ENCODE measurements at regions not wholly inside any gene's neighbourhood (a gene's known extent, or its start where the extent isn't known, plus 50 kb on each side); places are given as distances from the start of the nearest gene placed in this dataset.
"Not testable (repeated sequence)": the region's sequence is repeated elsewhere in the genome, so short reads cannot be mapped to it uniquely, and the experiment has no call there.

DNA sequence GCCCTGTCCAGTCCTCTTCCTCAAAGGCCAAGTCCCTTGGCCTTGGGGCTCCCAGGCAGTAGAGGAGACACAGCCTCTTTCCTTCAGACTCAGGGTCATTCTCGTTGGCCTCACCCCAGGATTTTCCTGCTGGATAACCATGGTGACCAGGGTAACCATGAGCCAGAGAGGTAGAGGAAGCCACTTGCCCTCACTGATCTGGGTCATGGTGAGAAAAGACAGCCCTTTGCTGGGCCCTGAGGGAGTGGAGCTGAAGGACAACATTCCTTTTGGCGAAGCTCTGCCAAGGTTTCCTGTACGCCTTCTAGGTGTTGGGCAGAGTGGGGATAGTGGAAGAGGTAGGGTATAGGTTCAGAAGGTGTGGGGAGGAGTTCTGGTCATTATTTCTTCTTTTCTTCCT, 53.1 kb upstream of the WNT4 start:
- DNase-seq (ENCODE audit: low spot score): no peak

DNA sequence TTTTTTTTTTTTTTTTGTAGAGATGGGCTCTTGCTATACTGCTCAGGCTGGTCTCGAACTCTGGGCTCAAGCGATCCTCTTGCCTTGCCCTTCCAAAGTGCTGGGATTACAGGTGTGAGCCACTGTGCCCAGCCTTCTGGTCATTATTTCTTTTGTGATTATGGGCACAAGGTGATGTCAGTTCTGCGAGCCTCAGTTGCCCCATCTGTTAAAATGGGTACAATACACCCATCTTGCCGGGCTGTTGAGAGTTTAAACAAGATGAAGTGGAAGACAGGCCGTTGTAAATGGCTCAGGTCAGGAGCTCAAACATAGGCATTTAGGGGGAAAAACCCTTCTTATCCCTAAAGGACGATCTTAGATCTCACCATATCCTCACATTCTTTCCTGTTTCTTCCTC, 53.7 kb upstream of the WNT4 start:
- DNase-seq (ENCODE audit: low spot score): no peak

DNA sequence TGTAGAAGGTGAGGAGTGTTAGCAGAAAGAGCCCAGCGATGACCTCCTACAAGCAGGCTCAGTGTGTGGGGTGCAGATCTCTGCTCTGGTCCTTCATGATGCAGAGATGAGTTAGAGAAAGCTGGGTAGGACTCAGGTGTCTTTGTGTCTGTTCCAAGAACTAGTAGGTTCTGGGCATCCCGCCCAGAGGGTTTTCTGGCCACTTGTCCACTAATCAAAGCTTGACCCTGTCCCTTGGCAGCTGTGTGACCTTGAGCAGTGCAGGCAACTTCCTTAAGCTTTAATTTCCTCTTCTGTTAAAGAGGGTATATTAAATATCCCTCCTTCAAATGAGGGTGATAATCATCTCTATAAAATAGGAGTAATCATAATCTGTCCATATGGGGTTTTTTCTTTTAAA, 54.7 kb upstream of the WNT4 start:
- no peak for DNase-seq (ENCODE audit: low spot score)

DNA sequence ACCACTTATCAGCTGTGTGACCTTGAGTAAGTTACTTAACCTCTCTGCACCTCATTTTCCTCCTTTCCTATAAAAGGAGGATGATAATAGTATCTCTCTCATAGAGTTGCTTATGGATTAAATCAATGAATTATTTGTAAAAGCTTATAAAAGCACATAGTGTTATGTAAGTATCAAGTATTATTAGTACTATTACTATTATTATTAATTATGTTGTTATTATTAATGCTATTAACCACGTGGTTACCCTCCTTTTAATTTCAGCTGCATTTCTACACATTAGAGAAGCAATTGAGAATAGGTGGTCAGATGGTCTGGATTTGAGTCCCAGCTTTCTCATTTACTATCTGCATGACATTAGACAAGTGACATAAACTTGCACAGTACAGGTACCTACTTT, 58.1 kb upstream of the WNT4 start:
- no peak for DNase-seq (ENCODE audit: low spot score)

DNA sequence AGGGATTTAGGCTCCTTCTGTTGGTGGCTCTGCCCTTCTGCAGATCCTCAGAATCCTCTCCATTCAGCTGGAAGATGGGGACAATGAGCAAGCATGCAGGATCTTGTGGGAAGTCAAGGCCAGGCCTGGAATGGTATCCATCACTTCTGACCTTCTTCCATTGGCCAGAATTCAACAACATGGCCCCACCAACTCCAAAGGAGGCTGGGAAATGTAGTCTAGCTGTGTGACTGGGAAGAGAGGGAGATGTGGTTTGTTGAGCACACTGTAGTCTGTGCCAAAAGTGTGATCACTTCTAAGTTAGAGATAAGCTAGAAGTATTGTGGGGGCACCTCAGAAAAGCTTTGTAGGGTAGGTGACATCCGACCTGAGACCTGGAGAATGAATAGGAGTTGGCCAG, 60.4 kb upstream of the WNT4 start:
- DNase-seq (ENCODE audit: low spot score): no peak

DNA sequence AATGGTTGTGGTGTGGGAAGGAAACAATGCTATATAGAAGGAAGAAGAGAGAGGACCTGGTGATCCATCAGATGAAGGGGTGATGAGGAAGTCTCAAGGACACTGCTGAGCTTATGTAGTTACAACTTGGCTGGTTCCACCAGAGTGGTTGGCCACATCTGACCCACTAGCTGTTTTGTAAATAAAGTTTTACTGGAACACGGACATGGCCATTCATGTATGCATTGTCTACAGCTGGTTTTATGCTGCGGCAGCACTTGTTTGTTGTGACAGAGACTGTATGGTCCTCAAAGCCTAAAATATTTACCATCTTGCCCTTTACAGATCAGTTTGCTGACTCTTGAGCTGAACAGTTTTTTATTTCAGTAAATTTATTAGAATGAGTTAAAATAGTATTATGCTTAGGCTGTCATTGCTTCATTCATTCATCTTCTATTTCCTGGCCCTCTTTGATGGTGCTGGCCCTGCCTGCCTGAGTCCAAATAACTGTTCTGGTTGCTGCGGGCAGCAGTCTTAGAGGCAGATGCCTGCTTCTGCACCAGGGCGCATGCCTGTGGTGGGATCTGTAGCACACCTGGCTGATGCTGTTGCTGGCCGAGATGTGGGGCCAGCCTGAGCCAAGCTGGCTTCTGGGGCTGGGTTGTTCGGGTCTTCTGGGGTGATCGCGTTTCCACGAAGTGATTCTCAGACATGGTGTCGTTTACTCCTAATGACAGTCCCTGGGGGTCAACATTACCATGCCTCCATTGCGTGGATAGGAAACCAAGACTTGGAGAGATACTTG, 61.4 kb upstream of the WNT4 start:
- no peak for DNase-seq (ENCODE audit: low spot score)

DNA sequence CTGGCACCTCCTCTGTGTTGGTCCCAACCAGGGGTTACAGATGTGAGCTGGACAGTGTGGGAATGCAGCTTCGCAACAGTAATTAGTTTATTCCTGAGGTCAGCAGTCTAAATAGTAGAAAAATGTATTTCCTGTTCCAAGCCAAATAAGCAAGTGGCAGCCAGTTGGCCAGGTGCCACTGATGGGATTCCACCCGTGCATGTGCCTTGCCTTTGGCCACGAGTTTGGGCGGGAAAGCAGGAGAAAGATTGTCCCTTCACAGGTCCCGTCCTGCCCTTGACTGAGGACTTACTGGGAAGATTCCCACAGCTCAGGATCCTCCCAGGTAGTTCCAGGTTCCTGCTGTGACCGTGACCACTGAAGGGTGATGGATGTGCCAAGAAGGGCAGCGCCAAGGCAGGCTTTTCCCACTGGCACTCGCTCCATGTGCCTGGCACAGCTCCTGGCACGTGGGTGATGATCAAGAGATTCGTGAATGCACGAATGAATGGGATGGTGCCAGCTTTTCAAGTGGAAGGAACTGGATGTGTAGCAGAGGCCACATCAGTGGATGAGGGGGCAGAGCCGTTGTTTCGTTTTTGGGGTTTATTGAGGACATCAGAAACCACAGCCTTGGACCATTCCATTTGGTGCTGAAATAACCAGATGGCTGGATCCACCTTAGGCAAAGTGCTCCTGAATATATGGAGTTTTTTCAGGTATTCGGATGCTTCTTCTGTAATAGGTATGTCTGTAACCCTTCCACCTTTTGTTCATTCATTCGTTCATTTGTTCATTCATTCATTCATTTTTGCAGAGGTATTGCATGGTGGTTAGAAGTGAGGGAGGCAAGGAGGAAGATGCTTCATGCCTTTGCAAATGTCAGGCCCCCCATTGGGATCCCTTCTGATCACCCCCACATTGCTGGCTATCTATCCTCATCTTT, 62.4 kb upstream of the WNT4 start:
- DNase-seq (ENCODE audit: low spot score): no peak

DNA sequence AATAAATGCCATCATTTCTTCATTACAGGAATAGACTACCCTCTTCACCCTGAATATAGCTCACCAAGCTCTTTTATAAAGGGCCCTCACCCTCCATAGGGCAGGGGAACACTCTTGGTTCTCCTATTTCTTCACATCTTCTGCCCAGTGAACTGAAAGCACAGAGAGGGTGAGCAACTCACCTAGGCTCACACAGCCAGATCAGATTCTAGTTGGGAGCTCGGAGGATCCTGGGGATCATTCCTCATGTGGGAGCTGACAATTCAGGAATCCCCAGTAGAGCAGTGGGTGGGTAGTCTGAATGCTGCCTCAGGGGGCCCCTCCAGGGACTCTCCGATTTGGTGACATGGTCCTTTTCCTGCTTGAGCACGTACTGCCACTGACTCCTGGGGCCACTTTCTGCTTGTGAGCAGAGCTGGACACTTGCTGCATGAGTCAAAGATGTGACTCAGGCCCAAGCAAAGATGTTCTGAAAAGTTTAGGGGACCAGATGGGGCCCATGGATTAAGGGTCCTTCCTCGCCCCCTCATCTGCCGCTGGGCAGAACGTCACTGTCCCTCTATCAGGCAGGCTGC, 63.7 kb upstream of the WNT4 start:
- no peak for DNase-seq (ENCODE audit: low spot score)

DNA sequence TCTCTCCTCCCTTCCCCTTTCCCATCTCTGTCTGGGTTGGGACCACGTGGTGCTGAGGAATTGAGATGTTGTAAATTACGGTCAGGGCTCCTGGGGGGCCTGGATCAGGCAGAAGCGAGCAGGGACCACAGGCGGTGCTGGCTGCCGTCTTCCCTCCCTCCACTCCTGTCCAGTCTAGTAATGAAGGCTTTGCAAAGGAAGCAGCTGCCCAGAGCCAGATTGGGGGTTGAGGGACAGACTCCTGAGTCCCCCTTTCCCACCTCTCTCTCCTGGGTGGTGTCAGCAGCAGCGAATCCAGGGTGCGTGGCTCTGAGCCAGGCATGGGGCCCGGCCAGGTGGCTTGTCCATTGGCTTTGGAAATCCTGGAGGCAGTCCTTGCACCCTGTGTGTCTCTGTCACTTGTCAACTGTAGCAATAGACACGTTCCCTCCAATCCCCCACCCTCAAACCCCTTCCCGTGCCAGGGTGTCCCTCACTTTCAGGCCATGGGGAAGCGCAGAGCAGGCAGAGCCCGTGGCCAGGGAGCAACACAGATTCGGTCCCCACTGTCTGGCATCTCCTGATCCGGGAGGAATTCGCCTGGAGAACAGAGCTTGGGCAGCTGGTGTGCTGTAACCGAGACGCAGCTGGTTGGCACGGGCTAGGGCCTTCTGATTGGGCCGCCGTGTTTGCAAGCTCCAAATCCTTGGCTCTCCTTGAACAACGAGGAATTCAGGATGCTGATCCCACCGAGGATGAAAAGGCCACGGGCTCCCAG, 64.8 kb upstream of the WNT4 start:
- no peak for DNase-seq (ENCODE audit: low spot score)

DNA sequence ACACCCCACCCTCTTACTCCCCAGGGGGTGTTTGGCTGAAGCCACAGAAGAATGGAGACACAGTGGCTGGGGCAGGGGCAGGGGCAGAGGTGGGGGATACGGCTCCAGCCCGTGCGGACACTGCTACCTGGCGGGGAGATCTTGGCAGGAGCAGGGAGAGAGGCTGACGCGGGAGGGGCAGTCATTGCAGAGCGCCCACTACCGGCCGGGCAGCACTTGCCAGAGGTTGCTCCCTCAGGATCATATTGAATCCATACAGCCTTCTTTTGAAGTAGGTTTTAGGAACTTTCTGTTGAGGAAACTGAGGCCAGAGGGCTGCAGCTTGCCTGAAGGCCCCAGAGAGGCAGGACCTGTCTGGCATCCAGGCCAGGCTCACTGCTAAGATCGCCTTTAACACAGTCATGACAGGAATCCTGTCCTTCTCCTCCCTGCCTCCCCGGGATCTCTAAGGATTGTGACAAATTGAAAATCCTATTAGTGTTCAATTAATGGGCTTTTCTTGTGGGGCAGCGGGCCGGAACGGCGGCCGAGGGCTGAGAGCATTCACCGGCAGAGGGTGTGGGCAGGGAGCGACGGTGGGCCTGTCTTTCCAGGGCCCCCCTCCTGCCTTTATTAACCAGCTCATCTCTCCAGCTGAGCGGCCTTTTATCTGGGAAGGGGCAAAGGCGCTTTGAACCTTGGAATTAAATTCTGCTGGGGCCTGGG, 65.5 kb upstream of the WNT4 start:
- DNase-seq (ENCODE audit: low spot score): no peak

DNA sequence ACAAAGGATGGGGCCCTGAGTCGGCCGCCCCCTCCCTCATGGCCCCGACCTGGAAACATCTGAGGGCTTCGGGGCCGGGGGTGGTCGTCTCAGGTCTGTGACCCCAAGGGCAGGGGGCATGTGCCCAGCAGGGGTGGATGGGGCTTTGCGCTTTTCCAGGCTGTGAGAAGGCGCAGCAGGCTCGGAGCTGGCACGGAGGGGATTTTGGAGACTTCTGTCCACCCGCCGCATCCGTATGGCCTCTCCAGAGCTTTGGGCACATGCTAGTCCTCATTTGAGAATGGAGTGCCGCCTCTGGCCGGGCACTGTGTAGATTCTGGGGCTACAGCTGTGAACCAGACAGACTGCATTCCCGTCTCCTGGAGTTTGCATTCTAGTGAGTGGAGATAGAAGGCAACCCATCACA, 66.1 kb upstream of the WNT4 start:
- DNase-seq (ENCODE audit: low spot score): no peak

DNA sequence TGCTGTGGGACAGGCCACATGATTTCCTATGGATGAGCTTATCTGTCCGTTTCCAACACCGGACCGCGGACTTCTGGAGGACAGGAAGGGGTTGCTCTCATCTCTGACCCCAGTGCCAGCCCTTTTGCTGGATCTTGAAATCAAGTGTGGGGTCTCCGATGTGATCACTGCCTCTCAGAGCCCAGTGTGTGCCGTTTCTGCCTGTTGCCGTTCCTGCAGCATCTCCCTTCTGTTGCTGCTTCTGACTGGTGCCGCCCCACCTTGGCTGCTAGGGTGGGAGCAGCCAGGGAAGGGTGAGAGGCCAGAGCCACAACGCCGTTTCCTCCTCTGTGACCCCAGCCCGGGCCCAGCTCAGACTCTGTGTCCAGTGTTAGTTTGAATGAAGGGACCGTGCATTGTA, 67.3 kb upstream of the WNT4 start:
- no peak for DNase-seq (ENCODE audit: low spot score)

DNA sequence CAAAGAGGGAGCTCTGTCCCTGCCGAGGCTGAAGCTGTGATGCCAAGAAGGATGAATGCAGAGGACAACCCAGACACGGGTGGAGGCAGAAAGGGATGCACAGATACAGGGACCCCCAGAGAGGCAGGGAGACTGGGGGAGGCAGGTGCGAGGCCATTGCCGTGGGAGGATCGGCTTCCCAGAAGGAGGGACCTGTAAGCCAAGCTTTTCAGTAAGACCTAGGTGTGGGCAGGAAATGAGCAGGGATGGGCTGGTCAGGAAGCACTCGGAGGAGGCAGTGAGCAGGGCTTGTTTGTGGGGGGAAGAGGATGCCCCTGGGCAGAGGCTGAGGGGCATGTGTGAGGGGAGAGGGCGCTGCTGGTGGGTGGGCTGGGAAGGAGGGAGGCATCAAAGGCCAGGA, 67.7 kb upstream of the WNT4 start:
- DNase-seq (ENCODE audit: low spot score): no peak

DNA sequence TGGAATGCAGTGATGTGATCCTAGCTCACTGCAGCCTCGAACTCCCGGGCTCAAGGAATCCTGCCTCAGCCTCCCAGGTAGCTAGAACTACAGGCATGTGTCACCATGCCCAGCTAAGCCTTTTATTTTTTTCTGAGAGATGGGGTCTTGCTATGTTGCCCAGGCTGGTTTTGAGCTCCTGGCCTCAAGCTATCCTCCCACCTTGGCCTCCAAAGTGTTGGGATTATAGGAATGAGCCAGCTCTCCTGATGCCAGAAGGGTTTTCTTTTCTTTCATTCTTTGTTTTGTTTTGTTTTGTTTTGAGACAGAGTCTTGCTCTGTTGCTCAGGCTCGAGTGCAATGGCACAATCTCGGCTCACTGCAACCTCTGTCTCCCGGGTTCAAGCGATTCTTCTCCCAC, 68.6 kb upstream of the WNT4 start:
- not testable (repeated sequence) for DNase-seq (ENCODE audit: low spot score)

DNA sequence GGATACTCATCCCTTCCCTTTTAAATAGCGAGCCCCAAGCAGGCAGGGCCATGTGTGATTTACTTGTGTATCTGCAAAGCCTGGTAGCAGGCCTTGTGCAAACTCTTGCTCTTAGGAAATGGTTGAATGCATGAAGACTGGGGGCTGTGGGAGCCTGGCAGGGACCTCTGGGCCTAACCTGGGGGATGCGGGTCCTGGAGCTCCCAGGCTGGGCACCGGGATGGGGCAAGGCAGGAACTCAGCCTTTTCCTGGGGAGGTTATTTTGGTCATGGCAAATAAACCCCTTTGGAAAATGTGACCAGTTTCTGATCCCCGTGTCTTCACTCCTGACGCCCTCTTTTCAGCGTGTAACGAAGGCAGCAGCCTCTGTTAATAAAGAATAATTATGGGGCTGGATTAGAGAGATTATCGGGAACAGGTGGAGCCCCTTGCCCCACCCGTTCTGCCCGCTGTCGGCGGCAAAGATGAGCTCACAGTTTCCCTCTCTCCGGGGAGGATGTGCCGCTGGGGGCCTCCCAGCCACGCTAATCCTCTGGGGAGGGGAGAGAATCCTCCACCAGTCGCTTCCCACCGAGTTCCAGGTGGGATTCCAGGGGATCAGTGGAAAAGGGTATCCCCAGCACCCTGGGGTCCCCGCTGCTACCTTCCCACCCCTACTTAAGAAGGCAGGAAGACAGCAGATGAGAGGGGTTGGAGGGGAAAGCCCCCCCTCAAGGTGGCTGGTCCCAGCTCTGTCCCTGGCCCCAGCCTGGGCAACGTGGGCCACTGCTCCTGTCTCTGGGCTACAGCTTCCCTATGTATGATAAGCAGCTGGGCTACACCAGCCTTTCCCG, 69.7 kb upstream of the WNT4 start:
- no peak for DNase-seq (ENCODE audit: low spot score)

DNA sequence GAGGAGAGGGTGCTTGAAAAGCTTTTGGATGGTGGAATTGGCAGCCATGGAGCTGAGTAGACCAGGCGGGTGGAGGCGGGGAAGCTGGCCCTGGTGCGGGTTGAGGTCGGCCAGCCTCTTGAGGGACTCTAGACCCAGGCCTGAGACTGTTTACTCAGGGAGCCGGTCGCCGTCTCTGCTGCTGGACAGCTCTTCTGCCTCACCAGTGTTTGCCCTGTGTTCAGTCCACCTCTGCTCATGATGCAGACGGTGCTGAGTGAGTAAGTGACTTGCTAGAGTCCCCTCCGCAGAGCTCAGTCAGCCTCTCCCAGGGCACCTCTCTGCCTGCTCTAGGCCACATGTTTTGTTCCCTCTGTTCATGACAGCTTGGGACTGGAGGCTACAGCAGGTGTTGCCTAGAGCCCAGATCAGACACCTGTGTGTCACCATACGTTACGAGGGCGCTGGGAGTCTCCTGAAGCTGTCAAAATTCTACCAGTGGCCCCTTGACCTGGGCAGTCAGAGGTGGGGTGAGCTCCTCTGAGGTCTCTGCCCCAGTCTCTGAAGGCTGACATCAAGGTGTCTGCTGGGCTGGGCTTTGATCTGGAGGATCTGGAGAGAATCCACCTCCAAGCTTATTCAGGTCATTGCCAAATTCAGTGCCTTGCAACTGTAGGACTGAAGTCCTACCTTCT, 73.5 kb upstream of the WNT4 start:
- no peak for DNase-seq (ENCODE audit: low spot score)

DNA sequence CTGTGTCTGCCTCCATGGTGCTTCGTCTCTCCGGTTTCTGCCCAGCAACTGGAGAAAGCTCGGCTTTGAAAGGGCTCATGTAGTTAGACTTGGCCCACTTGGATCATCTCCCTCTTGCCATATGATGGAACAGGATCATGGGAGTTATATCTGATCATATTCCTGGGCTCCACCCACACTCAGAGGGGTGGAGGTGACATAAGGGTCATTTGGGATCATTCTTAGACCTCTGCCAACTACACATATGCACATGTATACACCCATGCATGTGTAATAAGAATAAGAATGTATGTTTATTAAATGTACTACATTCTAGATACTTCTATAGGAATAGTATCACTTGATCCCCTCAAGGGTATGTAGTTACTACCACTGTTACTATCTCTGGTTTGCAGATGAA, 74.1 kb upstream of the WNT4 start:
- DNase-seq (ENCODE audit: low spot score): no peak

DNA sequence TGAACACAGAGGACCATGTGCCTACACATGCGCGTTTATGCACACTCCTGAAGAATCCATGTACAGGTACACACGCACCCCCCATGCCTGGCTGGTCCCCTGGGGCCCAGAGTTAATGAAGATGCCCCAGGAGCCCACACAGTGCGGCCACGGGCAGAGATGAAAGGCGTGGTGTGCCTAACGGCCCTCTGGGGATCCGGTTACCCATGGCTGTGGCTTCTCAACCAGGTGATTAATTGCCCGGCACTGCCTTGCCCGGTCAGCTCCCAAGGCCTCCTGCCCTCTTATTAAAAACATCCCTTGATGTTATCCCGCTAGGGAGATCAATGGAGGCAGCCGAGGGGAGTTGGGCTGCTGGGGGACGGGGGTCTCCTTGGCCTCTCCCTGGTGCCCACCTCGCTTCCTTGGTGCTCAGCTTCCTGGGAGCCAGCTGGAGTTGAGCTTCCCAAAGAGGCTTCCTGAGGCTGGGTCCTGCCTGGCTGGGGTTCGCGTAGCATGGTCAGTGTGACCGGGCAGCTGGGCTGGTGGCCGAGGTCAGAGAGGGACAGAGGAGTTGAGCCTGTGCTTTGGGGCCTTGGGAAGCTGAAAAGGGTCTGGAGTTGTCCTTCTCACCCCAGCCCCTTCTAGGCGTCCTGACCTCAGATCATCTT, 75.0 kb upstream of the WNT4 start:
- no peak for DNase-seq (ENCODE audit: low spot score)

DNA sequence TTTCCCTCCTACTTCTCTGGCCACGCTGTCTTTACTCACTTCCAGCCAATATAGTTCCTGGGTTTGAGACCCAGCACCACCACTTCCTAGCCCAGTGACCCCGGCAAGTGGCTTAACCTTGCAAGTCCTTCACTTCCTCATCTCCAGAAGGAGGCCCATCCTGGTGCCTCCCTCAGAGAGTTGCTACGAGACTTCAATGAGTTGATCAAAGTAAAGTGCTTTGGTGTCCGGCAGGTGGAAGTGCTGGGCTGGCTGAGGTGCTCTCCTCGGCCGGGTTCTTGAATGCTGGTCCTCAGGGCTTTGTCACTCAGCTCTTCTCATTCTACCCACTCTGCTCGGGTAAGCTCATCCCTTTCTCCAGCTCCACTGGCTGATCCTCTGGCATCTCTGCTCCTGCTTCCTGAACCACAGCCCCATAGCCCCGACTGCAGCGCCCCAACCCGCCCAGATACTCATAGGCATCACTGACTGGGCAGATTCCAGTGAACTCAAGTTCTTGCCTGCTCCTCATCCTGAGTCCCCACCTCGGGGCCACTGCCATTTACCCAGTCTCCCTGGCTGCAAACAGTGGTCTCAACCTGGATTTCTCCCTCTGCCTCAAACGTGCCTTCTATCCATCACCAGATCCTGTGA, 75.8 kb upstream of the WNT4 start:
- no peak for DNase-seq (ENCODE audit: low spot score)

Data from CD4-positive, alpha-beta T cell treated with Interleukin-6 at 100 ng/mL for 8 hours (primary cell).